ENCODE measurements at regions not wholly inside any gene's neighbourhood (a gene's known extent, or its start where the extent isn't known, plus 50 kb on each side); places are given as distances from the start of the nearest gene placed in this dataset.

- no peak for TF ChIP-seq CTCF (IDR thresholded peaks at IDR 0.05; ENCODE audit: low read length)
- TF ChIP-seq EZH2 (optimal IDR thresholded peaks at IDR 0.05; ENCODE audit: low read depth, low read length) = no peak
These were observed 409.2 kb upstream of the HS6ST1 start for GRCh38 chr2:128727914-128728313.
